ENCODE measurements at regions not wholly inside any gene's neighbourhood (a gene's known extent, or its start where the extent isn't known, plus 50 kb on each side); places are given as distances from the start of the nearest gene placed in this dataset.

DNA sequence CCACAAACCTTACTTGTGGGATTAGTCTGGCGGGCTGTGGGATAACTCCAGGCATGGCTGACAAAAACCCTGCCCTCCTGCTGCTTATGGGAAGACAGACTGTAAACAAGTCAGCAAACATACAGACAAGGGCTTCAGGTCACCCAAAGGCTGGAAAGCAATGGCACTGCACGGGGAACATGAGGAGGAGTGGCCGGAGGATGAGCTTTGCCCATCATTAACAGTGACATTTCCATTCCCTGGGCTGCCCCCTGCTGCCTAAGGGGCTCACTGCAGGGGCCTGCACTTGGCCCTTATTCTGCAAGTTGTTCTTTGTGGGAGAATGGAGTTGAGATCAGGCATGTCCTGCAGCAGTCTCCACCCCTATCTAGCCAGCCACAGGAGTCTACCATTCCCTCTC lies 91.3 kb downstream of the UQCRFS1 start:
- peaks cover 8% of the 10 kb centered on the region for H3K9me3 ChIP-seq (replicated peaks; ENCODE audit: control insufficient read depth, insufficient read depth, low read length)
- H3K36me3 ChIP-seq (ENCODE audit: control insufficient read depth in 2 of 2, extremely low read depth in 1 of 2, insufficient read depth in 2 of 2, low read length in 2 of 2) = no peaks in the 10 kb centered on the region
- H3K9me1 ChIP-seq (replicated peaks; ENCODE audit: control insufficient read depth, extremely low read depth, insufficient read depth, low read length) = no peaks in the 10 kb centered on the region
- no peaks in the 10 kb centered on the region for H3K27me3 ChIP-seq (ENCODE audit: control insufficient read depth in 2 of 2, insufficient read depth in 2 of 2, low read length in 2 of 2)
- CTCF ChIA-PET = no interaction called here
- no peak overlapping the region for H3K4me3 ChIP-seq (replicated peaks in 1 of 3; ENCODE audit: insufficient read depth in 1 of 3, low read depth in 1 of 3, low read length in 3 of 3)
- dilution Hi-C loops (cut with MboI; ENCODE audit: extremely low pct_ligation_motif_present, low sequenced_read_pairs) (no loop called here), intact Hi-C loops (cut with micrococcal nuclease) (no loop called here)
- H3K27ac ChIP-seq (ENCODE audit: insufficient read depth, low read depth, low read length) = no peak overlapping the region
- no peaks in the 10 kb centered on the region for H4K20me1 ChIP-seq (replicated peaks; ENCODE audit: control insufficient read depth, extremely low read depth, insufficient read depth, low read length)
- BruUV-seq (replicated peaks) = no TSS peak
- no peak overlapping the region for H2AFZ ChIP-seq (ENCODE audit: low read depth, low read length)
- TF ChIP-seq, protein P1, sequence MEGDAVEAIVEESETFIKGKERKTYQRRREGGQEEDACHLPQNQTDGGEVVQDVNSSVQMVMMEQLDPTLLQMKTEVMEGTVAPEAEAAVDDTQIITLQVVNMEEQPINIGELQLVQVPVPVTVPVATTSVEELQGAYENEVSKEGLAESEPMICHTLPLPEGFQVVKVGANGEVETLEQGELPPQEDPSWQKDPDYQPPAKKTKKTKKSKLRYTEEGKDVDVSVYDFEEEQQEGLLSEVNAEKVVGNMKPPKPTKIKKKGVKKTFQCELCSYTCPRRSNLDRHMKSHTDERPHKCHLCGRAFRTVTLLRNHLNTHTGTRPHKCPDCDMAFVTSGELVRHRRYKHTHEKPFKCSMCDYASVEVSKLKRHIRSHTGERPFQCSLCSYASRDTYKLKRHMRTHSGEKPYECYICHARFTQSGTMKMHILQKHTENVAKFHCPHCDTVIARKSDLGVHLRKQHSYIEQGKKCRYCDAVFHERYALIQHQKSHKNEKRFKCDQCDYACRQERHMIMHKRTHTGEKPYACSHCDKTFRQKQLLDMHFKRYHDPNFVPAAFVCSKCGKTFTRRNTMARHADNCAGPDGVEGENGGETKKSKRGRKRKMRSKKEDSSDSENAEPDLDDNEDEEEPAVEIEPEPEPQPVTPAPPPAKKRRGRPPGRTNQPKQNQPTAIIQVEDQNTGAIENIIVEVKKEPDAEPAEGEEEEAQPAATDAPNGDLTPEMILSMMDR (IDR thresholded peaks at IDR 0.05; ENCODE audit: extremely low read depth in 1 of 2, insufficient read depth in 1 of 2, low read depth in 1 of 2, low read length in 2 of 2) = no peak
- TF ChIP-seq JUN (IDR thresholded peaks at IDR 0.05; ENCODE audit: borderline replicate concordance, insufficient read depth, insufficient read length, low read depth) (no peak), POLR2AphosphoS5 (IDR thresholded peaks at IDR 0.05; ENCODE audit: insufficient read depth, low read depth, low read length) (no peak), MYC (IDR thresholded peaks at IDR 0.05; ENCODE audit: low read depth, low read length) (no peak), GATA2 (IDR thresholded peaks at IDR 0.05; ENCODE audit: insufficient read depth, insufficient read length, low read depth, low read length) (no peak), POLR2A (IDR thresholded peaks at IDR 0.05; ENCODE audit: low read depth, low read length) (no peak), EZH2 (IDR thresholded peaks at IDR 0.05; ENCODE audit: borderline replicate concordance, low read depth, low read length, severe bottlenecking) (no peak), FOS (IDR thresholded peaks at IDR 0.05; ENCODE audit: borderline replicate concordance, insufficient read depth, low read length) (no peak)
- TF ChIP-seq, protein P2, sequence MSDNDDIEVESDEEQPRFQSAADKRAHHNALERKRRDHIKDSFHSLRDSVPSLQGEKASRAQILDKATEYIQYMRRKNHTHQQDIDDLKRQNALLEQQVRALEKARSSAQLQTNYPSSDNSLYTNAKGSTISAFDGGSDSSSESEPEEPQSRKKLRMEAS (IDR thresholded peaks at IDR 0.05; ENCODE audit: insufficient read depth, insufficient read length) = no peak
- POLR2A ChIA-PET = no interaction called here
- H3K79me2 ChIP-seq (ENCODE audit: control insufficient read depth, insufficient read depth, low read length) = no peaks in the 10 kb centered on the region
- no peak overlapping the region for H3K9ac ChIP-seq (replicated peaks; ENCODE audit: extremely low read depth, insufficient read depth, low read length)
- no peak overlapping the region for H3K4me2 ChIP-seq (ENCODE audit: insufficient read depth, low read length)
- DNase-seq (ENCODE audit: low read depth, low spot score) (no peak), FAIRE-seq (no peak)
- no peaks in the 10 kb centered on the region for H3K4me1 ChIP-seq (ENCODE audit: control insufficient read depth, extremely low read depth, insufficient read depth, low read length)

Measured in endothelial cell of umbilical vein (primary cell).